SK-N-DZ (cell line): ENCODE measurements at regions not wholly inside any gene's neighbourhood (a gene's known extent, or its start where the extent isn't known, plus 50 kb on each side); places are given as distances from the start of the nearest gene placed in this dataset.

Experiments used
- DNase-seq: peaks from one replicate; pipeline ENCODE4 v3.0.0-alpha.2; 2015; ENCODE audit warnings: low spot score

DNA sequence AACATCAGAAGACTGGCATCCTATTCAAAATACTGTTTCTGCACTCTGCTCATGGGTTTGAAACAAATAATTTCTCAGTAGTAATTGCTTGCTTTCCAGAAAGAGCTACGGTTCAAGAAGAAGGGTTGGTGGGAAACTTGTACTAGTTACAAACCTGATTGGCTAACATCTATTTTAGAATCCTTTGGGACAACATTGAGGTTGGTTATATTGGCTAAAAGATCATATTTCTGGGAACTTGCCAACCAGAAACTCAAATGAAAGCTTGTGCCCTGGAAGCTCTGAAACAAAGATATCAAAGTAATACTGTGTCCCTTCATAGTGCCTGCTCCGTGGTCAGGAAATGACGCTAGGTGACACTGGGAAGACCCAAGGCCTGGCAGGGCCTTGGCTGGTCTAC, 141.7 kb downstream of the LACC1 start:
- no peak for DNase-seq

DNA sequence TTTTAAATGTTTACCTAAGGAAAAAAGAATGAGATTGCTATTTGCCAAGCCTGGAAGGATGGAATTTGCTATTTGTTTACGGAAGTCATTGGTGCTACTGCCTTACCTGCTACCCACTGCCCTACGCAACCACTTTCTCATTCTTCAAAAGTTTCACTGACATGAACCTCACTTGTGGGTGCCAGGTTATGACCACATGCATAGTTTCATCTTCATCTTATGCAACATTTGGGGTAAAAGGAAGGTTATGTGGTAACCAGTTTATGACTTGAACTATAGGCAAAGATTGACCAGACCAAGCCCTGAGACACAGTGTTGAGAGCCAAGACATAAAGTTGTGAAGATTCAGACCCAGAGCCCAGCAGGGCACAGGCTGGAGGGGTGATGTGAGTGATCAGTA, 142.5 kb downstream of the LACC1 start:
- DNase-seq, result no peak

DNA sequence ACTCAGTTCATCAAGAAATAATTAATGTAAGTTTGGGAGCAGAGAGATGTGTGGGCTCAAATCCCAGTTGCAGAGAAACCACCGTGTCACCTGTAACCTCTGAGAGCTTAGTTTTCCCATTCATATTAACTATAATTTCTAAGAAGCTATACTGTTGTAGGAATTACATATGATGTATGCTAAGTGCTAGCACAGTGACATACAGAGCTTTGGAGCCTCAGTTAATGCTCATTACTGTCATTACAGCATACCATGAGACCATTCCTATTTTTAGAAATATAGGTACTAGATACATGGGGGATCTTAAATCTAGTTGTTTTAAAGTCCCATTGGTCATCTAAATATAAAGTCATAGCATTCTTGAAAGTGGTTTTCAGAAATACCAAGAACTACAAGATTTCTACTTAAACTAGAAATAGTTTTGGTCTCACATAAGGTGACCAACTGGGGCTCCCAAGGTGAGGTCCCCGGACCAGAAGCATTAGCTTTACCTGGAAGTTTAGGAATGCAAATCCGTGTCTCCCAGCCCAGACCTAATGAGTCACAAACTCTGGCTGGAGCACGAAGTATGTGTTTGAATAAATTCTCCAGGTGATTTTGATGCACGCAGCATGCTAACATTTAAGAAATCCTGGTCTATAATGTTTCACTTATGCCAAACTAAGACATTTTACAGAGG, 144.6 kb downstream of the LACC1 start:
- no peak for DNase-seq

DNA sequence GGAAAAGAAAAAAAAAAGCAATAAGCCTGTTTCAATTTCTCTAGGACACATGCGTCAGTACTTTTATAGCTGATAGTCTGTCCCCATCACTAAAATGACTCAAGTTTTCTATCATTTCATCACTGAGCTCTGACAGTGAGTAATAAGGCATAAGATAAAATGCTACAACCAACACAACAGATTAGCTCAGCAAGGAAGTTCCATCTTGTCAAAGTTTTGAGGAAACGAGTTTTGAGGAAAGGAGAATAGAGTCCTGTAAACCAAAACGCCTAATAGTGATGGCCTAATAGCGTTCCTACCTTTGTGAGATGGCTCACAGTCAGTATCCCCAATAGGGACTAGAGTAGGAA, 145.1 kb downstream of the LACC1 start:
- DNase-seq, result no peak

DNA sequence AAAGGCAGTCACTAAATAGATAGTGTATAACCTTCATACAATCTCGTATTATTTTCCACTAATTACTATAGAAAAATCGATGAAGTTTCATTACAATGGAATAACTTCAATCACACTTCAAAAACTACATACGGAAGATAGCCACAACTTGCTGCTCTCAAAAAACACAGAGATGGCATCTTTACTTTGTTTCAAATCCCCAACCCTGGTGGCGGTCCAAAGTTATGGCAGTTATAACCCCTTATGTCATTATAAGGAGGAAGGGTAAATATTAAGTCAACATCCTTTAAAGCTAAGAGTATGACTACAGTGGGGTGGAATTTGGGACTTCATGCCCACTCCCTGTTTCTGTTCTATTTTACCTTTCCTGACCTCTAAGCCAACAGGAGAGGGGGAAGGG, 146.5 kb downstream of the LACC1 start:
- DNase-seq, result no peak

DNA sequence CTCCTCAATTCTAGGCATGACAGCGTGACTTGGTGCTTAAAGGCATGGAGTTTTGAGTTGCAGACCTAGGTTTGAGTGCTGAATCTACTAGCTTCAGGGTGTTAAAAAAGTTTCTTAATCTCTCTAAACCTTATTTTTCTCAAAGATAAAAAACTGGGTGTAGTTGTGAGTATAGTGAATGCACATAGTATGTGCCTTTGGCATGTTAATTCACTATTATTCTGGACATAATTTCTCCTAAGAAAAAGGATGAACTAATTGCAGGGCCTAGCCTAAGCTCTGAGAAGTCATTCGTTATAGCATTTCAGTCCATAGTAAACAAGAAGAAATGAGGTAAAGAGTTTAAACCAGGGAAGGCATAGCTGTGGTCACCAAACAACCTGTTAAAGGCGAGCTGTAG, 149.0 kb downstream of the LACC1 start:
- DNase-seq, result no peak

DNA sequence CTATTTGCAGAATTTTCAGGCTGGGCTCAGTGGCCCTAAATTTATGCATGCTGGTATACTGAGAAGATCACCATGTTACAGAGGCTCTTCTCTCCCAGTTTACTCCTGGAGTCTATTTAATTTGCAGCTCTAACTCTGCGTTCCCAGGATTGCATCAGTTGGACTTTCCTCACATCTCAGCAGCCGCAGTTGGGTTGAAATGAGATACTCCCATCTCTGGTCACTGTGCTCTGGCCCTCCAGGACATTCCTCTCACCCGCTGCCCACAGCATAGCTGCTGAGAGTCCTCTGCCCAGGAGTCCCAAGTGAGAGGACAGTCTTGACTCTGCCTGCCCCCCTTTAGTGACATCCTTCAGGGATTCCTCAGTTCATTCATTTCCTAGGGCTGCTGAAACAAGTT, 150.9 kb downstream of the LACC1 start:
- no peak for DNase-seq

DNA sequence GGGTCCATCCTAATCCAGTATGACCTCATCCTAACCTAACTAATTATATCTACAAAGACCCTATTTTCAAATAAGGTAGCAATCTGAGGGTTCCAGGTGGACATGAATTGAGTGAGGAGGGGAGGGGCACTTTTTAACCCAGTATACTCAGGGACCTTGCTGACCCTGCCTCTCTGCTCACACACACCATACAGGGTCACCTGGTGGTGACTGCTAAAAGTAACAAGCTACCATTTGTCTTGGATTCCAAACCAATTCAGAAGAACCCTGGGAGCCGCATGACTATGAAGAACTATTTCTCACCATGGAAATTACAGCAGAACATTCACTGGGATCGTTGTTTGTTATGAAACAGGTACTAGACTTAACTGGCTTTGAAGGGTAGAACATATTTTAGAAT, 151.9 kb downstream of the LACC1 start:
- no peak for DNase-seq

DNA sequence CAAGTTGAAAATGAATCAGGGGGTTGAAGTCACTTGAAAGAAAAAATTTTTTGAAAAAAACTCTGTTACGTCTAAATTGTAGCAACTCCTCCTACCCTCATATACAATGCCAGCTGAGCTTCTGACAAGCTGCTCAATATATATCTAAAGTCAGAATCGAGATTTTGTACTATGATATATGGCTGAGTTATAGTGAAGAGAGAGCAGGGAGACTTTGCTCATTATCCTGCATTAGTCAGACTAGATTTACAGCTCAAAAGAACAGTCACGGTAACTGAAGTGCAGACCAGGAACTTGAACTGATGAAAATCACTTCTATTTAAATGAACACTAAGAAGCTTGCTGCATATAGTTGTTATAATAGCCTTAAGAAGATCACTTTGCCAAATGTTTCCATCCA, 153.1 kb downstream of the LACC1 start:
- DNase-seq, result no peak

DNA sequence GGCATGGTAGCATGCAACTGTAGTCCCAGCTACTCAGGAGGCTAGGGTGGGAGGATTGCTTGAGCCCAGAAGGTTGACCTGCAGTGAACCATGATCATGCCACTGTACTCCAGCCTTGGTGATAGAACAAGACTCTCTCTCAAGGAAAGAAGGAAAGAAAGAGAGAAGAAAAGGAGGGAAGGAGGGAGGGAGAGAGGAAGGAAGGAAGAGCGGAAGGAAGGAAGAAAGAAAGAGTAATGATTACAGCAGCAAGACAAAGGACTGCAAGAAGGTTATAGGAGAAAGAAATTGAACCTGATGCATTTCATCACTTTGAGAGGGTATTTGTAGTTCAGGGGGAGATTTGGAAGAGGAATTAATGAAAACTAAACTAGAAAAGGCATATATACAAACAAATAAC, 155.7 kb downstream of the LACC1 start:
- DNase-seq, result no peak

DNA sequence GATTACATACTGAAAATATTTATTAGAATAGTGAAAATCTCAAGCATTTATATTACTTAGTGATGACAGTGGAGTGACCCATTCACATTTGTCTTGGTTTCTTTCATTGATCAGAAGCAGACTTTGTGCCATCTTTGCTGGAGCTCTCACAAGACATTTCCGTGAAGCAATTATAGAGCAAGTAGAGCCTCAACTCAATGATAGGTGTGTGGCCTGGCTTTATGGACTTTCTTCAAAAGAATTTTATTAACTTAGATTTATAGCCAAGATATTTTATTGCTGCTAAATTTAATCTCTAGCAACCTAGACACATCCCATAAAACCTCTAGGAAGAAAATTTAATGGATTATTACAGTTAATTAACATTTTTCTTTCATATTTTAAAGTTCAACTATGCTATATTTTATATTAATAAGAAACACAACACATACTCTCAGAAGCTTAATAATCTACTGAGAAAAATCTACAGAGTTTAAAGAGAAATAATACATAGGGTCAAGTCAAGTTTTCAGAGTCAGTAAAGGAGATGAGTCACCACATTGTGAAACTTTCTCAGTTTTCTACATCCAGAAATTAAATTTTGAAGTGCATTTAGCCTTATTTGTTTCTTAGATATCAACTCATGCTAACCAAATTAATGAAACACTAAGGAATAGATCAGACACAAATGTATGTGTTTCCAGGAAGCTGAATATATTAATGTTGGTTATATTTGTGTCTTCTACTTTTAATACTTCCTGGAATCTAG, 160.5 kb downstream of the LACC1 start:
- DNase-seq, result no peak

DNA sequence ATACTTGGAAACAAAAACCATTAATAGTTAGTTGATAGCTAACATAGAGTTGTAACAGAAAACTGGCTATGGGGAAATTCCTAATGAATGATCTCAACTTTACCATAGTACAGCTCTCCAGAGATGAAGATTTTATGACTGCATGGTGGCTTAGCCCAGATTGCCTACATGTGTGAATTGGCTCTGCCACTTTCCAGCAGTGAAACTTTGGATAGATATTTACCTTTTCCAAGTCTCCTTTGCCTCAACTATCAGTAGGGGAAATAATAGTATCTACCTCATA, 161.1 kb downstream of the LACC1 start:
- DNase-seq, result no peak

DNA sequence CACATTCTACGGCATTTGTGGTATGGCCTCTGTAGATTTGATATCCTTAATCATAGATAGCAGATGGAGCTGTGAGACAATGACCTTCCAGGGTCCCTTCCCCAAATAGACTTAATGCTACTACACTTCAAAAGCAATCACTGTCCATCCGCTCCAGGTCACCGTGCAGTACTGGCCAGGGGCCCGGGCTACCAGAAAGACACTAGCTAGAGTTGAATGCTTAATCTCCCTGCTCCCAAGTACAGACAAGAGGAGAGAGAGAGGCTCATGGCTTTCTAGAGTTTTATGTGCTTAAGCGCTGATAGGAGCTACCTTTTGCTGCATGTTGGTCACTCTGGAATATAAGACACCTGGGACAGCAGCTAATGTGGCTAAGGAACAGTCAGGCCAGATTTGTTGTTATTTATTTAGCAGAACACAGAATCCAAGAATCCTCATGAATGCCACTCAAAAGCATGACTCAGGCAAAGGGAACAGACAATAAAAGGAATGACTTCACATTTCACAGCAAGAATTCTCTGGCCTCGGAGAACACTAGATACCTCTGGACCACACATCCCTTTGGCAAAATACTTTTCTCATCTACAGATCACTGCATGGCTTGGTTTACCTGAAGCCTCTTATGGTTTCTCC, 165.0 kb downstream of the LACC1 start:
- no peak for DNase-seq

DNA sequence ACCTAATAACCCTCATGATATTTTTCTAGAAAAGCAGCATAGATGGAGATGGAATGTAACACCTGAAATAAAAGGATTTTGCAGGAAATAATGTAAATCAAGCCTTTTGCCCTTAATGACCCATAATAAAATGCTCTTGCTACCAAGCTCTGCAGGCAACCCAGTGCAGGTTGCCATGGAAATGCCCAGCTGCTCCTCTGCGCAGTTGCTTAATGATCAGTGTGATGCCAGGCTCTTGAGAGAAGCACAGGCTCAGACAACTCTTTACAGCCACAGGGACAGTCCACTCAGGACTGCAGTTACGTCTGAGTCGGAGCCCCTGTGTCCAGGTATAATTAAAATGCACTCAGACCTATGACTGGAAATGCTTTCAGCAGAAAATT, 165.5 kb downstream of the LACC1 start:
- no peak for DNase-seq

DNA sequence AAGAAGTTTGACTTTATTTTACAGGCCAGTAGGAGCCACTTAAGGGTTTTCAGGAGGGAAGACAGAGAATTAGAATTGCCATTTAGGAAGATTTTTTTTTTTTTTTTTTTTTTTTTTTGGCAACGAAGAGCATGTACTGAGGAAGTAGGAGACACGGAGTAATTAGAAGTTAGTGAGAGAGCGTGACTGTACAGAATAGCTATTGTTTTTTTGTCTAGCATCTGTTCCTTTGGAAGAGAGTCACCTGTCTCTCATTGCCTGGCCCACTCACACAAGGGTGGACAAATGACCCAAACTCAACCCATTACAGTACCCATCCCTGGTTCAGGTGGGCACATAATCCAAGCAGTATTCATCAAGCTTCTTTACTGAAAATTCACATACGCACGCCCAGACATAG, 166.7 kb downstream of the LACC1 start:
- DNase-seq, result no peak

DNA sequence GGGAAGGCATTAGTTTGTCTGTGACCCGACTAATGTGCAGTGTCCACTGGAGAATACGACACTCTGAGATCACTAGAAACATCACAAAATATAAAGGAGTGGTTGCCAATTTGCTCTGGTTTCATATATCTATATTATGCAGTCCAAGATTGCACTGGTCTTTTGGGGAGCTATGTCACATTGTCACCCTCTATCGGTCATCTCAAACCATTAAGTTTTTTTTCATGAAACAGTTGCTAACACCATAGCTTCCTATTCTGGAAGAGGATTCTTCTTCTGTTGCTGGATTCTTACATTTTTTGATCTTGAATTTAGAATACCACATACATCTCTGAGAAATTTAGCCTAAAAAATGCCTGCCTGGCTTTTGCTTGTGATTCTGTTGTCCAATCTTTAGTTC, 168.6 kb downstream of the LACC1 start:
- DNase-seq, result no peak

DNA sequence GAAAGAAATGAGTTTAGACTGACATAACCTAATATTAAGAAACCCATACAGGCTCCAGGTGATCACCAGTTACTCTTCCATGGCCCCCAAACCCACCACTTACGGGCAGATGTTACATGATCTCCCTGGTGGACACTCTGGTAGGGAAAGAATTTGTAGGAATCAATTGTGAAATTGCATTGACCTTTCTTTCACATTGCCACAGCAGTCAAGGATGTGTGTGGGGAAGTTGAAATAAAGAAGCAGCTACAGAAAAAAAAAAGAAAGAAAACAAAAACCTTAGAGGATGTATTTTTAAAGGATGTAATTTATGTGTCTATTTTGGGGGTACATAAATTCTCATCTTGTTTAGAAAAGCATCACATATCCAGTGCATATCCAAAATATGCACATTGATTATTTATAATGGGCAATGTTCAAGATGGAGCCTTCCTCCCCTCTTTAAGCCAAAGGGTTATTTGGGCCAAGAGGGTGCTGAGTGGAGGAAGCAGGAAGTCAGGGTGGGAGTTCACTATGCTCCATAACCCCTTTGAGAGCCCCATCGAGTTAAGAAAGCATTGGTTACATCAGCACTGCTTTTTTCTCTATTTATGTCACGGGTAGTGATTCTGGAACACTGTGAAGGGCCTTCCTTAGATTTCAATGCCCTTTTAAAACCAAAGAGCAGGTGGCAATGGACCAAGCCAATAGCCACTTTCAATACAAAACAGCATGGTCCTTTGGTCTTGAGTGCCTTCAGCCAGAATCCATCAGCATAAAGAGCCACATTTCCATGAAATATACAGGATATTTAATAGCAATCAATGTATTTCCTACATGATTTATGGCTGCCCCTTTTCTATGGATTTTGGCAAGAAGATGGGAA, 169.6 kb downstream of the LACC1 start:
- DNase-seq, result no peak

DNA sequence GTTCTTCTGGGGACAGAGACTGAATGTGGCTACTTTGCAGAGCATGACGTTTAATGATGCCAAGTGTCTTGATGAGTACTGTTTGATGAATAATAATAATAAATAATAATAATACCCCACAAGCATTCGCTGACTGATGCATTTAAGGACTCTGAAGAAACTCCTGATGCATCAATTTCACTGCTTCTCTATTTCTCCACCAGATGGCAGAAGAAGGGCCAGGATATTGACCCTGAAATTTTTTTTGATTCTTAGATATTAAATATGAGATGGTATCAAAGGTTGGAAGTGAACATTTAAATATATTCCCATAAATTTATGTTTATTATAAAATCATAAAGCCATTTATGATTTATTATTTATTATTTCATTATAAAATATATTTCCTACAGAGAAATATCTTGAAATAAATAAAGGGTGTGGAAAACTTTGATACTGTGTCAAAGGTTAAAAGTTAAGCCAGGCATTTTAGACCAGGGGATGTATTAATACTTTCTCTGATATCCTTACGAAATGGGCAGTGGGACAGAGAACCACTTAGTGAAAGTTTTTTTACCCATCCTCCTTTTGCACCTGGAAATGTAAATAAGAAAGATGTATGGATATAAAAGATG, 170.9 kb downstream of the LACC1 start:
- peak; percentile 9 for DNase-seq

DNA sequence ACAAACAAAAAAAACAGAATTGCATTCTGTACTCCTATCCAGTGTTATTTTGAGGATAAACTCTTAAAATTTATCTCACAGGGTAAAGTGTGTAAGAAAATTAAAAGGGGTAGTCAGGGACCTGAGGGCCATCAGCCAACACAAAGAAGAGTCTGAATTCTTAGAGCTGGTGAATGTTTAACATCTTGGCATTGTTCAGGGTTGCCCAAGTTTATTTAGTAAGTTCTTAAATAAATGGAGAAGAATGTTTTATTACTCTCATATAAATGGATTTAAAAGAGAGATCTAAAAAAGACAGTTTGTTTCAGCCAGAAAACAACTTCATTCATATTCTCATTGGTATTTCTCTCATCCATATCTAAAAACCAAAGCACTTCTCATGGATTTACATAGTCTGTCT, 171.7 kb downstream of the LACC1 start:
- DNase-seq, result no peak

DNA sequence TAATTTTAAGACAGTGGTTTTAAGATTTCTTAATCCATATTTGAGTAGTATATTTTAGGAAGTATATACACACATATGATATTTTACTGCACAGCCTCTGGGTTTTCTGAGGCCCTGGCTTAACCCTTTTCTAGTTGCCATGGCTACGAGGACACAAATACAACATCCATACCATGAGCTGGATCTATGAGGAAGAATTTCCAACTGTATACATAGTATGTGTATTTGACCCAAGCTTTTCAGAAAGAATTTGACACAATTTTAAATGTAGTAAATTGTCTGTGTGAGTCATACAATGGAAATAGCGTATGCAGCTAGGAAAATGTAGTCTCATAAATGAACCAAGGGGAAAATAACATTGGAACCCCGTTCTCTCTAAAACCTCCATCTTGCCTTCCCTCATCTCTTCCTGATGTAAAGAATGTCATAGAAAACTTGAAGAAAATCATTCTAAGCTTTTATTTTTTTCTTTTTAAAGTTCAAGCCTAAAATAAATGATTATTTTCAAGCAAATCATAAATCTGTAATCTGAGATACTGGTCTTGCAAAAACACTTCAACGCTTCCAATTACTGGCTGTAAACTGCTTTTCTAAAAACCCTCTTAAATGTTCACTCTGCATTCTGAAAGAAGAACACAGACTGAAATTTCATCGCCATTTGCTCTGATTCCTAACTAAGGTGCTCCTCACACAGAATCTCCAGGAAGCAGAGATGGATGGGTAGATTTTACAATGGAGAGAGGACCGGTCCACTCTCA, 172.4 kb downstream of the LACC1 start:
- DNase-seq, result no peak

DNA sequence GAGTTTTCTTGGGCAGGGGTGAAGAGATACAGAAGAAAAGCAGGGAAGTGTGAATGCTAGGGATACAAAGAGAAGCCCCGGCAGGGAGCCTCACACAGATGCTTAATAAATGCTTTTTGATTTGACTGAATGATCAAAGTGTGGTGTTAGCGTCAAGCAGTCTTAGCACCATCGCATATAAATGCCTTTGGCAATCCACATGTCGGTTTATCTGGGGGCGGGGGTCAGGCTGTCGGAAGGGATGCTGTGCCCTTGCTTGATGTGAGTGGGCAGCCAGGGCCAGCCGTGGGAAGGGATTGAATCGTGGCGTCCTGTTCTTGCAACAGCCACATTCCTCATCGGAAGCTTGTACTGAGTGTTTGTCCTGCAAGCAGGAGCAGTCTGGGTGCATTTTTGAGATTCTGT, 173.1 kb downstream of the LACC1 start:
- DNase-seq, result no peak
